ENCODE measurements at regions not wholly inside any gene's neighbourhood (a gene's known extent, or its start where the extent isn't known, plus 50 kb on each side); places are given as distances from the start of the nearest gene placed in this dataset.

- Histone ChIP-seq H3K79me1 (ENCODE audit: insufficient read depth, low read depth, low read length, poor library complexity, severe bottlenecking) (no peaks in the 10 kb centered on the region), H2BK15ac (ENCODE audit: low read depth, low read length) (no peak overlapping the region), H4K8ac (replicated peaks; ENCODE audit: insufficient read length, low read depth, low read length) (no peak overlapping the region), H3K14ac (ENCODE audit: insufficient read depth, low read length) (no peak overlapping the region), H3K18ac (ENCODE audit: insufficient read length, low read depth, low read length) (no peak overlapping the region), H3K4me1 (ENCODE audit: insufficient read depth, low read length) (no peaks in the 10 kb centered on the region), H3K23ac (ENCODE audit: insufficient read length, low read depth, low read length) (no peak overlapping the region), H3K9me3 (ENCODE audit: control insufficient read depth, low read depth, low read length) (no peaks in the 10 kb centered on the region), H2BK5ac (ENCODE audit: insufficient read length, low read length) (no peak overlapping the region), H4K20me1 (ENCODE audit: control insufficient read depth, insufficient read depth, insufficient read length) (no peaks in the 10 kb centered on the region), H3K27me3 (ENCODE audit: insufficient read depth, low read length) (no peaks in the 10 kb centered on the region), H2BK20ac (ENCODE audit: low read depth, low read length, poor library complexity, severe bottlenecking) (no peak overlapping the region), H3K79me2 (ENCODE audit: insufficient read depth, low read length) (no peaks in the 10 kb centered on the region), H3T11ph (ENCODE audit: low read length) (no peak overlapping the region), H2BK120ac (ENCODE audit: low read depth, low read length, poor library complexity, severe bottlenecking) (no peak overlapping the region), H2AK5ac (ENCODE audit: insufficient read length, low read length) (no peak overlapping the region), H3K4ac (ENCODE audit: low read depth, low read length) (no peak overlapping the region), H3K4me2 (ENCODE audit: insufficient read depth, insufficient read length, low read length) (no peak overlapping the region), H2AFZ (ENCODE audit: low read length) (no peak overlapping the region), H4K91ac (ENCODE audit: insufficient read length, low read depth, low read length) (no peak overlapping the region), H3K56ac (ENCODE audit: insufficient read length, low read depth, low read length) (no peak overlapping the region), H3K27ac (ENCODE audit: insufficient read length, low read depth, low read length) (no peak overlapping the region), H3K23me2 (ENCODE audit: insufficient read length, low read depth, low read length, poor library complexity, severe bottlenecking) (no peaks in the 10 kb centered on the region), H2BK12ac (ENCODE audit: insufficient read length, low read depth, low read length) (no peak overlapping the region), H4K5ac (ENCODE audit: insufficient read length, low read depth, low read length) (no peak overlapping the region), H3K9ac (ENCODE audit: extremely low read depth, insufficient read length, low read length) (no peak overlapping the region)
- Mint-ChIP-seq H3K27ac (no peak overlapping the region), H3K27me3 (ENCODE audit: low read depth) (no peaks in the 10 kb centered on the region), H3K4me1 (no peaks in the 10 kb centered on the region), H3K36me3 (ENCODE audit: insufficient read depth in 1 of 3, low read depth in 3 of 3) (peaks cover 0 to 3% (median 0%) of the 10 kb centered on the region in 3 experiments; a peak in 1 of 7 replicates), H3K9me3 (peaks cover 4% of the 10 kb centered on the region in 2 experiments; a peak in 4 of 5 replicates), H3K4me3 (no peak overlapping the region)
- no peak for TF ChIP-seq CTCF (conservative IDR thresholded peaks at IDR 0.05)
- no peak for DNase-seq
Observed at GRCh38 chr1:60589916-60590315, 492.4 kb upstream of the NFIA start.
